DMS53 (cell line): ENCODE measurements at regions not wholly inside any gene's neighbourhood (a gene's known extent, or its start where the extent isn't known, plus 50 kb on each side); places are given as distances from the start of the nearest gene placed in this dataset.
"Not testable (repeated sequence)": the region's sequence is repeated elsewhere in the genome, so short reads cannot be mapped to it uniquely, and the experiment has no call there.

Source experiments
- DNase-seq: peaks from one replicate; lab custom pipeline; 2025; lab: John Stamatoyannopoulos, UW

DNA sequence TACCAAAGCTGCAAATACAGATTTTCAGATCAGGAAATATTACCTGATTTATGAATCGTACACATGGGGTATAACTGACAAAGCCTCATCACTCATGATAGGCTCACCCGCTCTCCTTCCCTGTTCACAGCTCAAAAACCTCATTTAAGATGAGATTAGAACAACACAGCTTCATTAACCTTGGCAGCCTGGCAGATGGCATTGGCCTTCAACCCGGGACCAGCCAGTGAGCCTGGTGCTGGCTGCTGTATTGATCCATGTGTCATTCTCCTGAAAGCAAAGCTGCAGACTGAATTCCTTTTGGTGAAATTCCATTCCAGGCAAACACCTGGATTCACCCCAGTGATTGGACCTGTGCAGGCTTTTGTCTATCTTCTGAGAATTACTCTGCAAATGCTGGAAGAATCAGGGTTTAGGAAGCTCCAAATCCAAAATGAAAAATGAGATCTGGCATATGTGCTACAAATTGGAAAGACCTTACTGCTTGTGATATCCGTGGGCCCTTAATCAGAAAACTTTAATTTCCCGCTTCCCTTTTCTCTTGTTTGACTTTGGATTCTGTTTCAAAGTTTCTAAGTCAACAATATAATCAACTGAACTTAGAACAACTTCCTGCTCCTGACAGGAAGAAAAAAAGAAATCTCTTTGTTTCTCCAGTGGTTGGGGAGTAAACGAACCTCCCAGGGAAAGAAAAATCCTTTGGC lies 189.1 kb upstream of the KBTBD8 start:
- no peak for DNase-seq

DNA sequence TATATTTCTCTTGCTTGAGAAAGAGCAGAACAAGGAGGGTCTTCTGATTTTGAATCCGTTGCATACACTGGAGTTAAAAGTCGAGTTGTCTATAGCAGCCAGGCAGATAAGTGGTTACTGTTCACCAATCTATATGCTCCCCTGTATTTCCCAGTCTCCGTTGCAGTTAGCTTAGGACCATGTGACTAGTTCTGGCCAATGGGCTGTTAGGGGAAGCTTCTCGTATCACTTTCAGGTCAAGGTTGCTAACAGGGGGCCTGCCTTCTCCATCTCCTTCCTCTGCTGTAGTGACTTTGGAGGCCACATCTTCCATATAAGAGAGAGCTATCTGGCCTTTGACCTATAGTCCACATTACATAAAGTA lies 188.5 kb upstream of the KBTBD8 start:
- DNase-seq = no peak

DNA sequence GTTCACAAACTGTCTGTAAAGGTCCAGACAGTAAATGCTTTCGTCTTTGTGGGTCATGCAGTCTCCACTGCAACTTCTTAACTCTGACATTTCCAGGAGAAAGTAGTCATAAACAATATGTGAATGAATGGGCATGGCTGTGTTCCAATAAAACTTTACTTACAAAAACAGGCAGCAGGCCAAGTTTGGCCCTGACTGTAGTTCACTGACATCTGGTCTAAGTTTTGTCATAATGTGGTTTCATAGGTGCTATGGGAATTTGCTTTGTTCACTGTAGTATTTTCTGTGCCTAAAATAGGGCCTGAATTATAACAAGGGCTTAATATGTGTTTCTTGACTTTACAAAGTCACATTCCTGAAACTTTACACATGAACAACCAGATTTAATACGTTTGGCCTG lies 186.0 kb upstream of the KBTBD8 start:
- DNase-seq = no peak

DNA sequence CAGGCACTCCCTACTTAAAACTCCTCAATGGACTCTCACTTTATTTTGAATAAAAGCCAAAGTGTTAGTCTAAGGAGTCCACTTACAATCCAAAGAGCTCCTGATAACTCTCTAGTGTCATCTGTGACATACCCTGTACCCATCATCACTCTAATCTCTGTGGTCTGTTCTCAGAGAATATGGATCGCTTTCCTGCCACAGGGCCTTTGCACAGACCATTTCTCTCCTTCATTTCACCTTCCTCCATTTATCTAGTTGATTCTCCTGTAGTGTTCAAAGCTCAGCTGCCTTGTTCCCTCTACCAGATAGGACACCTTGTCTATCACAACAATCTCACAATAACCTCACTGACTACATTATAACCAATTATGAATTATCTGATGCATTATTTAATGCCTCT lies 185.4 kb upstream of the KBTBD8 start:
- no peak for DNase-seq

DNA sequence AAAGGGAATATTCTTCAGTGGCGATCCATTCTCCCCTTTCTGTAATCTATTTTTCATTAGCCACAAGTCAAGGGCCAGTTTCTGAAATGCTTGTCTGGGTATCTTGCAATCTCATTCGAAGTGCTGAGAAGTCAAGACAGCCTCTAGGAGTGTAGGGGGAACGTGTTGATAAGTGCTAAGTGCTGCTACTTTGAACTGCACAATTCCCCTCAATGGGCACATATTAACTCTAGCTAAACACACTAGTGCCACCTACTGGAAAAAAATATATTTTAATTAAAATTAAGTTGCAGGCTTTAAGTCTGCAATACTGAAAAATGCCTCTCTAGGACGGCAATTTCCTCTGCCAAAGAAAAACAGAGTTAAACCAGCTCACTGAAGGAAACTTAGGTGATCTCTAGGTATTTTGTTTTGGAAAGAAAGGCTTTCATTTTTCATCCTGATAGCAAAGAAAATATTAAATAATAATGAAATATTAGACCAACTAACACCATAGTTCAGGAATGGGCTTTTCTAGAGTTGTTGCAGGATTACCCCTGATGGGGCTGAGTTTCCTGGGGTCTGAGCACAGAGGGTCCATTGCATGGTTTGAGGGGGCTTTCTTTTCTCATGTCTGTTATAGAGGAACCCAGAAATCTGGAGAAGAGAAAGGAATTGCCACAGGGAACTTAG lies 181.9 kb upstream of the KBTBD8 start:
- DNase-seq = peak; percentile 57

DNA sequence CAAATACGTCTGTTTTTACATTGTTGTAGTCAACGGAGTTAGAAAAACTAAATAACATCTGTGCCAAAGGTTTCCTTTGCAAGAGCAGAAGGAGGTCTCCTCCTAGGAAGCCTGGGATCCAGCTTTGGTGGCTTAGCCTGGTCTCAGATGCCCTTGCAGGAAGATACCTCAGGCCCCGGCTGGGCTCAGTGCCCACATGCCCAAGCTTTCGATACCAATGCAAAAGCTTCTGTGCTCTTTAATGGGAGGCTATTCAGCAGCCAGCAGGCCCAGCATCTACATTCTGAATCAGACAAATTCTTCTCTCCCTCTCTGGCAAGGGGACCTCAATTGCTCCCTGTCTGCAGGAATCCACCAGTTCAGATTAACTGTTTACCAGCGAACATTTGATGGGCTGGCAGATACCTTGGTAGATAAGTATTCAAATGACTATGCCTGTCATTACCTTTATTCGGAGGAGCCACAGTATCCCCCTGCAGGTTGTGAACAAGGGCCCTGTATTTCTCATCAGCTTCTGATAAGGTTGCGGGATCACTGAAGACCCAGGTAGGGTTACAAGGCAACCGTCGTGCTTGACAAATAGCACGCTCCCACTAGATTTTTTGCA lies 180.1 kb upstream of the KBTBD8 start:
- no peak for DNase-seq

DNA sequence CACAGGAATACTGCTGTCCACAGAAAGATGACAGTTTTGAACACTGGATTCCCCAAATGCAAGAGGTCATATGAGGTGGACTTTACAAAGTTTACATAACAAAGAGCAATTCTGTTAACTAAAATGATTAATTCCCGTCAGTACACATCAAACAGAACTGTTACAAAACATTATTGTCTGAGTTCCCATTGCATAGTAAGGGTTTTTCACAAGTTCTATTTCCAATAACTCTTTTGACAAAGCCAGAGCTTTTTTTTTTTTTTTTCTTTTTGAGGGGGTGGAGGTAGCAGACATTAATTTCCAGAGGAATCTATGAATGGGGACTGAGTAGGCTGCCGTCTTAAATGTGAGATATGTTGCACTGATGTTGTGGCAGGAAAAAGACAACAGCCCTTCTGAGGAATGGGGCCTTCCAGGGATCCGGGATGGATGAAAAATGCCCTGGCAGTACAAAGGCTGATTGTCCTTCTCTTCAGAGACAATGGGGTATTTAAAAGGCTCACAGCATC lies 178.1 kb upstream of the KBTBD8 start:
- no peak for DNase-seq

DNA sequence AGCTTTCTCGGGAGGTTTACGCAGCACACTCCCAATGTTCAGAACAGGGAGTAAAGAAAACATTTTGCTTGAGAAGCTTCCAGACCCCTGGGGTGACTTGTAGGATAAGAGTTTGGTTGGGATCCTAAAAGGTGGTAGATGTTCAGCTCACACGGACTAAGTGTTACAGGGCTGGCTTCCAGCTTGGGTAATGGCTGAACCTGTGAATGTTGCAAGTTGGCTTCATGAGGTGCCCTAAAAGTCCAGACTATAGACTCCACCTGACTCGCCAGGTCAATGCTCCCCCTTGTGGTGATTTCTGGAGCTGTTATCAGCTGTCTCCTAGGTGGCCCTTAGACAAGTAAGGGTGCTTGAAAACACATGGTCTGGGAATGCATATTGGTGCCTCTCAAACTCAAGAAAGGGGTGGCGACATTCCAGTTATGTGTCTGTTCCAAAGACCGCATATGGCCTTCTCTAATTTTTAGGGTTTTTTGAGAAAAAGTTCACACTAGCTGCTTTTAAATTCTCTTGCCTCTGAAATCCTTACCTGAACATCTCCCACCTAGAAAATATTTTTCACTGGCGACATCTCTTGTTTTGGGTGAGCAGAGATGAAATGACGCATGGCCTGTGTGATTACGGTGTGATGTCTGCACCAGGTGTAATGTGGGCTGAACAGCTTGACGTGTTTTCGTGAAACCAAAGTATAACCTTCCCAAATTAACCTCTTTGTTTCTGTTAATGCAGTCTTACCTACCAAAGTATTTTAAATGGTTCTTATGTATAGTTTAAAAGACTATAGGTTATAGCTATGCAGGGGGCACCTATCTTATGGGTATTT lies 175.7 kb upstream of the KBTBD8 start:
- DNase-seq = peak; percentile 66

DNA sequence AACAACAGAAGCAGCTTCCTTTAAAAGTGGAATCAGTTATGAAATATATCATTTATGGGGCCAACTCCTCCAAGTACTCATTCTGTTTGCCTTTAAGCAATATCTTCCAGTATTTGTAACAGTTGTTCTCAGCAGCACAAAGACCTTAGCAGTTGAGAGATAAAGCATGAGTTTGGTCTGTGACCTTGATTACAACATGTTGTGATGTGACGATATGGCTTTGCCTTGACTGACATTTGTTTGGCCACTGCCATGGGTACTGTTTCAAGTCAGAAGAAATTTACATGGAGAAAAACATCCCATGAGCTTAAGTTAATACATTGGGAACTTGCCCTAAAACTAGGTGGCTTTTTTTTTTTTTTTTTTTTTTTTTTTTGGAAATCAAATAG lies 175.1 kb upstream of the KBTBD8 start:
- DNase-seq = no peak

DNA sequence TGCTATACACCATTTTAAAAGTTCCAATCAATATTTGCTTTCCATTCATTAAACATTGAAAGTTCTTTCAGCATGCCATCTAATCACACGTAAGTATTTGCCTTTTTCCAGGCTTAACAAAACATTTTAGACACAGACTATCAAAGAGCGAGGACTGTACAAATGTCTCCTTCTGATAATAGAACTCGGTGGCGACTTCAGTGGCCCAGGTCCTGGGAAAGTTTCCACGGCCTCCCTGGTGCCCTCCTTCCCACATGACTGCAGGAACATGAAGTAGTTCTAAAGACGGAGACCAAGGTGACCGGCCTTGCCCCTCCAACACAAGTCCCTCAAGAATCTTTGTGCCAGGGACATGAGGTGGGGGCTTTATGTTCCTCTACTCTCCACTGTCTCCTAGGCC lies 174.6 kb upstream of the KBTBD8 start:
- no peak for DNase-seq

DNA sequence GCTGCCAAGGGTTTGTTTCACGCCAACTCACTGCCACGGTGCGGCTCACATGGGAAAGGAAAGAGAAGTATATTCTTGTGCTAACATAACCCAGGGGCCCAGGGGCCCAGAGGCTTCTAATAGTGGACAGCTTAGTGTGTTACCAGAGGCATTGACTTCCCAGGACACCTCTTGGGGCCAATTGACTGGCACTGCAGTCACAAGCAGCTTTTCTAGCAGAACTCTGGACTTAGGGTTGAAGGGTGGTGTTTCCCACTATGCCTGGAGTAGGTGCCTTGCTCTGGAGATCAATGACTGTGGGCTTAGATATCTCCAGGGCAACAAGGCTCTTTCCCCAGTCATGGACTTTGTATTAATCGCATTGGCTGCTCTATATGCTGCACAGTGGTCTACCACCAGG lies 172.7 kb upstream of the KBTBD8 start:
- DNase-seq = no peak

DNA sequence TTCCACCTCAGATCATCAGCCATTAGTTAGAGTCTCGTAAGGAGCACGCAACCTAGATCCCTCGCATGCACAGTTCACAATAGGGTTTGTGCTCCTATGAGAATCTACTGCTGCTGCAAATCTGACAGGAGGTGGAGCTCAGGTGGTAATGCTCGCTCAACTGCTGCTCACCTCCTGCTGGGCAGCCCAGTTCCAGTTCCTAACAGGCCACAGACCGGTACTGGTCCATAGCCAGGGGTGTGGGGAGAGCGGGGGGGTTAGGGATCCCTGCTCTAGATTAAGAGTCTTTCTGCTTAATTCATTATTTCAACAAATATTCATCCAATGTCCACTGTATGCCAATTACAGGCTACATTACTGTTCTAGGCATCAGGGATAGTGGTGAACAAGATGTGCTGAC lies 170.4 kb upstream of the KBTBD8 start:
- DNase-seq = no peak

DNA sequence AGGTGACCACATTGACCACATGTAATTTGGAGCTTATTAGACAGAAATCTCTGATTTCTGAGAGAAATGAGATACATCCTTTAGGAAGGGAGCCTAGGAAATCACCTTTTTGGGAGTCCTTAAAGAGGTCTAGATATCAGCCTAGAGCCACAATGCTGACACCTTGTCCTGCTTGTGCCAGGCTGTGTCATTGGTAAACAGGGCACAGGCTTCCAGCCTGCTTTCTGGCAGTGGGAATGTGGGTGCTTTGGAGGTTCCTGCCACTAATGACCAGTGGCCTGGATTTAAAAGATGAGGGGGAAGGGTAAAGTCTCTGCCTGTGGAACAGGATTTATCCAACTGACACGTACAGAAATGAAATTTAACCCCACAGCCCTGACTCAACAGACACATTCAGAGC lies 169.8 kb upstream of the KBTBD8 start:
- no peak for DNase-seq

DNA sequence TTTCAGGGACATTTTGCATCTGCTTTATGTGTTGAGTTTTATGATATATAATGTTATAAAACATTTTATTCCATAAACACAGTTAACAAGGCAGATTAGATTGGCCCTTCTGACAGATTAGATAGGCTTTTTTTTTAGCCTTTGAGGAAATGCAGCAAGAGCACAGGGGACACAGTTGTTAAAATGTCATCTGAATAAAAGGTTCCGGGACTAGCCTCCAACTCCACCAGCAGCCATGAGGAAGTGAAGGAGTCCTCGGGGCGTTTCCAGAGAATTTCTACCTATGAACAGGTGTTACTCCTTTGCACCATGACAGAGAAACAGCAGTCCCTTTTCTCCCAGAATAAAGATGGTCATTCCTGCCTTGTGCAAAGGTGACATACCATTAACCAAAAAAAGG lies 167.8 kb upstream of the KBTBD8 start:
- no peak for DNase-seq

DNA sequence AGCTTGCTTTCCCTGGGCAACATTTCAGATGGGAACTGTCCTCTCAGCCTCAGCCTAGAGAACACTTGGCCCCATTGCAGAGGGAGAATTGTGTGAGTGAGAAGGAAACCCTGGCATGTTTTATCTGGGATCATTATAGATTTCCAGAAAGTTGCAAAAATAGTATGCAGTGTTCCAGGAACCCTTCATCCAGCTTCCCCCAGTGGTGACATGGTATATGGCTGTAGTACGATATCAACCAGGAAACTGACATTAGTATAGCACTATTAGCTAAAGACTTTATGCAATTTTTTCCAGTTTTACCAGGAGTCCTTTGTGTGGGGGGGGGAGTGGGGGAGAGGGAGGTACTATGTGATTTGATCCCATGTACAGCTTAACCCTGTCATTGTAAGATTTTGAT lies 166.2 kb upstream of the KBTBD8 start:
- no peak for DNase-seq

DNA sequence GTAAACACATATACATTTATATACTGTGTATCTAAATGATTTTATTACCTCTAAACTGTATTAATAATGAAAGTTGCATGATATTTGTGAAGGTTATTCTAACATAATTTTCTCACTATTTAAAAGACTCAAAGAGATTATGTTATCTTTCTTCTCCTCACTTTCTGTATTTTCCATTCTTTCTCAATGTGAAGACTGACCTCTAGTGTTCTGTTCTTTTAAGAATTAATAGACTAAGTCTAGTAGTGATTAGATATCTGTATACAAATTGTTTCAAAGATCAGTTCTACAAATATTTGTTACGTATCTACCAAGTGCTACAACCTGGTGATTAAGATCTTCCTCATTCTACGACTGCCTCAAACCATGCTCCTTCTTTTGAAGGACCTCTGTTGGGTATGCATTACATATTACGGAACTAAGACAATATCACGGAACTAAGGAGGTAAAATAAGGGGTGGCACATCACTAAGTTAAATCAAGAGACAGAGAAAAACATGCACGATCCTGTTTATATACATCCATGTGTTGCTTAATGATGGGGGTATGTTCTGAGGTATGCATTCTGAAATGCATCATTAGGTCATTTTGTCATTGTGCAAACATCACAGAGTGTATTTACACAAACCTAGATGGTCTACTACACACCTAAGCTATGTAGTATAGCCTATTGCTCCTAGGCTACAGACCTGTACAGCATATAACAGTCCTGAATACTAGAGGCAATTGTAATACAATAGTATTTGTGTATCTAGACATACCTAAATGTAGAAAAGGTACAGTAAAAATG lies 161.5 kb upstream of the KBTBD8 start:
- DNase-seq = peak; percentile 31

DNA sequence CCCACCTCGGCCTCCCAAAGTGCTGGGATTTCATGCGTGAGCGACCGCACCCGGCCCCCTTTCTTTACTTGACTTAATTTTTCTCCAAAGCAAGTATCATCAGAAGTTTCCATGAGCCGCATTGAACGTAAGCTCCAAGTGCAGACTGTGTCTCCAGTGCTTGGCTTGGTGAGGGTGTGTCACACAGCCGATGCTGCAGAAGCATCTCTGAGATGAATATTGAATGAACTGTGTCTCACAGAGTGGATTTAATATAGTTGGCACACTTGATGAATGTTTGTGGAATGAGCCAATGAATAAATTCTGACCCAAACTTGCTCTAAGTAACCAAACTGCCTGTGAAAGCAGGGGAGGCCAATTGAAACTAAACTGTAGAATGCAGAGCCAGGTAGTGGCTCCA lies 159.4 kb upstream of the KBTBD8 start:
- DNase-seq = no peak

DNA sequence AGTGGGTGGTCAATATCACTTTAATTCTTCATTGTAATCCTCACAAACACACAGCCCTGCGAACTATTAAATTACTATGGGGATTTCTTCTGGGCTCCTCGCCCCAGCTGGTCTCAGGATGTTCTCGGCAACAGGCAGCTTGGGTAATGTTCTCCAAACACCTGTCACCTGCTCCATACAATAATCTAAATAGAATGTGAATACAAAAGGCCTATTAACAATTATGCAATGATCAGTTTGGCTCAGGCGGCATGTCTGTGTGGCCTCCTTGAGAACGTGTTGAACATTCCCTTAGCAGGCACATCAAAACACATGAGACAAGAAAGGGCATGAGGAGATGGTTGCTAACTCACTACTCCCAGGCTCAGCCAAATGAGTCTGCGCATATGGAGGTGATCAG lies 158.6 kb upstream of the KBTBD8 start:
- no peak for DNase-seq

DNA sequence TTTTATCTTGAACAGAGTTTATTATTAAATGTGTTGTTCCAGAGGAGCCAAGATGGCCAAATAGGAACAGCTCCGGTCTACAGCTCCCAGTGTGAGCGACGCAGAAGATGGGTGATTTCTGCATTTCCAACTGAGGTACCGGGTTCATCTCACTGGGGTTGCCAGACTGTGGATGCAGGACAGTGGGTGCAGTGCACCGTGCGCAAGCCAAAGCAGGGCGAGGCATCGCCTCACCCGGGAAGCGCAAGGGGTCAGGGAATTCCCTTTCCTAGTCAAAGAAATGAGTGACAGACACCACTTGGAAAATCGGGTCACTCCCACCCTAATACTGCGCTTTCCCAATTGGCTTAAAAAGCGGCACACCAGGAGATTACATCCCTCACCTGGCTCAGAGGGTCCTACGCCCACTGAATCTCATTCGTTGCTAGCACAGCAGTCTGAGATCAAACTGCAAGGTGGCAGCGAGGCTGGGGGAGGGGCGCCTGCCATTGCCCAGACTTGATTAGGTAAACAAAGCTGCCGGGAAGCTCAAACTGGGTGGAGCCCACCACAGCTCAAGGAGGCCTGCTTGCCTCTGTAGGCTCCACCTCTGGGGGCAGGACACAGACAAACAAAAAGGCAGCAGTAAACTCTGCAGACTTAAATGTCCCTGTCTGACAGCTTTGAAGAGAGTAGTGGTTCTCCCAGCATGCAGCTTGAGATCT lies 155.2 kb upstream of the KBTBD8 start:
- not testable (repeated sequence) for DNase-seq

DNA sequence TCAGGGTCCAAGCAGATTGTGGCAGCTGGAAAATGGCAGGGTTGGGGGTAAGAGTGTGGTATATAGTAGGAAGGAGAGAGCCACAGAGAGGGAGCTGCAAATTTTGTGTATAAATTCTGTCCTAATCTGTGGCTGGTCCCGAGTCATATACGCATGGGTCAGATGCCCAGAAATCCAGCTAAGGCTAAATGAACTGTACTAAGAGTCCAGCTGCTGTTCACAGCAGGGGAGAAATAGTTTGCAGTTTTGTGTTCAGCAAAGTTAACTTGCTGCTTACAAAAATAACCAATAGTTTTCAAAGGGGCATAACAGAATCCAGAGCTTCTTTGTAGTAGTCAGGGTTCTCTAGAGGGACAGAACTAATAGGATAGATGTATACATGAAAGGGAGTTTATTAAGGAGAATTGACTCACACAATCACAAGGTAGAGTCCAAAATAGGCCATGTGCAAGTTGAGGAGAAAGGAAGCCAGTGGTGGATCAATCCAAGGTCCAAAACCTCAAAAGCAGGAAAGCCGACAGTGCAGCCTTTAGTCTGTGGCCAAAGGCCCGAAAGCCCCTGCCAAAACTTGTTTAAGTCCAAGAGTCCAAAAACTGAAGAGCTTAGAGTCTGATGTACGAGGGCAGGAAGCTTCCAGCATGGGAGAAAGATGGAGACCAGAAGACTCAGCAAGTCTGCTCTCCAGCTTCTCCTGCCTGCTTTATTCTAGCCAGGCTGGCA lies 146.1 kb upstream of the KBTBD8 start:
- no peak for DNase-seq
